IMR-90 (cell line): ENCODE measurements at regions not wholly inside any gene's neighbourhood (a gene's known extent, or its start where the extent isn't known, plus 50 kb on each side); places are given as distances from the start of the nearest gene placed in this dataset.

Source experiments
- ATAC-seq: fragments of 200-7000 bp; cut with Tn5 transposase; 2 replicates; pipeline ENCODE4 v1.9.1; 2020; ENCODE audit warnings: low read depth, mild to moderate bottlenecking, moderate library complexity
- BruUV-seq: library from RNA; stranded (reverse); fragments of 400-500 nt; replicated peaks from 2 replicates; lab custom pipeline; 2021; lab: Mats Ljungman, UMichigan
- CTCF ChIA-PET: fragments of 300-600 bp; formaldehyde crosslinking; extraction: SDS; loops from one replicate; lab custom pipeline; 2021; ENCODE audit warnings: antibody characterized with exemption; lab: Yijun Ruan, JAX
- POLR2A ChIA-PET: fragments of 300-600 bp; sonication (Branson Sonifier 250); formaldehyde crosslinking; loops from one replicate; lab custom pipeline; 2022; ENCODE audit warnings: antibody characterized with exemption; ENCODE audit not compliant: unreplicated experiment; lab: Charles Lee
- DNase-seq: peaks from one replicate; pipeline ENCODE4 v3.0.0; 2013
- H2AFZ ChIP-seq: replicated peaks from 2 replicates; pipeline ENCODE3; 2013; ENCODE audit warnings: low read length, mild to moderate bottlenecking; ENCODE audit not compliant: poor library complexity
- H2AK5ac ChIP-seq: 2 replicates; pipeline ENCODE4 v1.6.1; 2013; ENCODE audit warnings: low read depth, low read length, inconsistent platforms
- H2AK9ac ChIP-seq: replicated peaks from 2 replicates; pipeline ENCODE3; 2013; ENCODE audit warnings: mild to moderate bottlenecking, low read depth, low read length, moderate library complexity; ENCODE audit not compliant: poor library complexity
- H2BK120ac ChIP-seq: 2 replicates; pipeline ENCODE4 v1.6.1; 2013; ENCODE audit warnings: low read depth, low read length, inconsistent platforms
- H2BK15ac ChIP-seq: 3 replicates; pipeline ENCODE4 v1.6.1; 2013; ENCODE audit warnings: low read depth, low read length, inconsistent platforms
- H2BK20ac ChIP-seq: 2 replicates; pipeline ENCODE4 v1.6.1; 2013; ENCODE audit warnings: low read depth, mild to moderate bottlenecking, inconsistent platforms, low read length, moderate library complexity
- H2BK5ac ChIP-seq: 2 replicates; pipeline ENCODE4 v1.6.1; 2013; ENCODE audit warnings: mild to moderate bottlenecking, low read depth, low read length, inconsistent platforms; ENCODE audit not compliant: poor library complexity, severe bottlenecking
- H3K14ac ChIP-seq: replicated peaks from 2 replicates; pipeline ENCODE4 v1.6.1; 2013; ENCODE audit warnings: low read depth, low read length, inconsistent platforms
- H3K18ac ChIP-seq: 2 replicates; pipeline ENCODE4 v1.6.1; 2013; ENCODE audit warnings: low read depth, low read length, control low read depth
- H3K23ac ChIP-seq: 2 replicates; pipeline ENCODE4 v1.6.1; 2013; ENCODE audit warnings: low read depth, low read length, inconsistent platforms
- H3K27ac ChIP-seq: 2 replicates; pipeline ENCODE4 v1.5.1; 2013; ENCODE audit warnings: mild to moderate bottlenecking, control low read depth, low read length; ENCODE audit not compliant: insufficient read depth
- H3K27me3 ChIP-seq: 2 replicates; pipeline ENCODE4 v1.6.1; 2013; ENCODE audit warnings: low read length; ENCODE audit not compliant: control insufficient read depth, insufficient read depth
- H3K36me3 ChIP-seq: 2 replicates; pipeline ENCODE4 v1.6.1; 2013; ENCODE audit warnings: low read length, mixed read lengths; ENCODE audit not compliant: control insufficient read depth, insufficient read depth
- H3K4ac ChIP-seq: 2 replicates; pipeline ENCODE4 v1.6.1; 2013; ENCODE audit warnings: low read depth, low read length, inconsistent platforms
- H3K4me1 ChIP-seq: 2 replicates; pipeline ENCODE4 v1.6.1; 2013; ENCODE audit warnings: low read length, mixed read lengths; ENCODE audit not compliant: control insufficient read depth, insufficient read depth
- H3K4me2 ChIP-seq: 2 replicates; pipeline ENCODE4 v1.6.1; 2013; ENCODE audit warnings: low read depth, mild to moderate bottlenecking, control low read depth, low read length, moderate library complexity
- H3K4me3 ChIP-seq: 2 replicates; pipeline ENCODE4 v1.5.1; 2013; ENCODE audit warnings: low read depth, mild to moderate bottlenecking, control low read depth, low read length, moderate library complexity; ENCODE audit not compliant: insufficient read depth
- H3K56ac ChIP-seq: 2 replicates; pipeline ENCODE4 v1.6.1; 2013; ENCODE audit warnings: low read length, inconsistent platforms; ENCODE audit not compliant: insufficient read depth; ENCODE audit errors: extremely low read depth
- H3K79me1 ChIP-seq, 2 experiments: 2 replicates each; pipeline ENCODE4 v1.6.1; 2013; ENCODE audit warnings: low read length in 2 of 2, inconsistent platforms in 1 of 2, low read depth in 1 of 2
- H3K9ac ChIP-seq: 2 replicates; pipeline ENCODE4 v1.6.1; 2013; ENCODE audit warnings: low read depth, low read length, control low read depth
- H3K9me1 ChIP-seq: 2 replicates; pipeline ENCODE4 v1.6.1; 2013; ENCODE audit warnings: low read length, inconsistent platforms; ENCODE audit not compliant: insufficient read depth
- H3K9me3 ChIP-seq: 2 replicates; pipeline ENCODE4 v1.6.1; 2013; ENCODE audit warnings: low read length; ENCODE audit not compliant: control insufficient read depth, insufficient read depth
- H4K20me1 ChIP-seq: 2 replicates; pipeline ENCODE4 v1.6.1; 2013; ENCODE audit warnings: low read length, inconsistent platforms; ENCODE audit not compliant: insufficient read depth
- H4K5ac ChIP-seq: 2 replicates; pipeline ENCODE4 v1.6.1; 2013; ENCODE audit warnings: mild to moderate bottlenecking, low read depth, low read length, control low read depth
- H4K8ac ChIP-seq, 2 experiments: 2 replicates each; pipeline ENCODE4 v1.6.1; 2013; ENCODE audit warnings: low read depth in 2 of 2, low read length in 2 of 2, control low read depth in 1 of 2, inconsistent platforms in 1 of 2
- H4K91ac ChIP-seq: 2 replicates; pipeline ENCODE4 v1.6.1; 2013; ENCODE audit warnings: low read depth, low read length, inconsistent platforms; ENCODE audit not compliant: insufficient read depth
- BHLHE40 ChIP-seq: fragments of 150-350 bp; IDR thresholded peaks from 2 replicates; pipeline ENCODE4 v1.6.1; 2016; ENCODE audit warnings: mild to moderate bottlenecking, low read depth, low read length
- CEBPB ChIP-seq: IDR thresholded peaks from 2 replicates; pipeline ENCODE4 v1.6.1; 2012; ENCODE audit warnings: low read depth, low read length, improper control_type of control experiment
- CHD1 ChIP-seq: IDR thresholded peaks from 2 replicates; pipeline ENCODE4 v1.6.1; 2012; ENCODE audit warnings: low read depth, low read length, improper control_type of control experiment
- CTCF ChIP-seq: conservative IDR thresholded peaks from 2 replicates; pipeline ENCODE4 v1.5.1; 2012; ENCODE audit warnings: mild to moderate bottlenecking, low read depth, low read length, improper control_type of control experiment
- ELK1 ChIP-seq: fragments of 150-350 bp; IDR thresholded peaks from 2 replicates; pipeline ENCODE4 v1.6.1; 2016; ENCODE audit warnings: low read depth, mild to moderate bottlenecking, low read length, moderate library complexity, borderline replicate concordance
- FOS ChIP-seq: fragments of 150-350 bp; IDR thresholded peaks from 2 replicates; pipeline ENCODE4 v1.6.1; 2016; ENCODE audit warnings: low read depth, low read length
- MAFK ChIP-seq: IDR thresholded peaks from 2 replicates; pipeline ENCODE4 v1.6.1; 2012; ENCODE audit warnings: low read depth, low read length, improper control_type of control experiment
- MXI1 ChIP-seq: IDR thresholded peaks from 2 replicates; pipeline ENCODE4 v1.6.1; 2012; ENCODE audit warnings: low read depth, mild to moderate bottlenecking, low read length, moderate library complexity, borderline replicate concordance
- NFE2L2 ChIP-seq: fragments of 150-350 bp; IDR thresholded peaks from 2 replicates; pipeline ENCODE4 v1.6.1; 2016; ENCODE audit warnings: low read depth, mild to moderate bottlenecking, low read length
- POLR2A ChIP-seq: IDR thresholded peaks from 2 replicates; pipeline ENCODE4 v1.6.1; 2012; ENCODE audit warnings: mild to moderate bottlenecking, low read depth, low read length
- RAD21 ChIP-seq: IDR thresholded peaks from 2 replicates; pipeline ENCODE4 v1.6.1; 2012; ENCODE audit warnings: low read length, improper control_type of control experiment
- RCOR1 ChIP-seq: IDR thresholded peaks from 2 replicates; pipeline ENCODE4 v1.6.1; 2012; ENCODE audit warnings: mild to moderate bottlenecking, low read length, improper control_type of control experiment; ENCODE audit not compliant: insufficient replicate concordance
- RFX5 ChIP-seq: IDR thresholded peaks from 2 replicates; pipeline ENCODE4 v1.8.0; 2012; ENCODE audit warnings: low read depth, mild to moderate bottlenecking, low read length, moderate library complexity
- SMC3 ChIP-seq: fragments of 150-350 bp; IDR thresholded peaks from 2 replicates; pipeline ENCODE4 v1.6.1; 2016; ENCODE audit warnings: low read depth, mild to moderate bottlenecking, antibody characterized with exemption, low read length, moderate library complexity
- USF2 ChIP-seq: fragments of 150-350 bp; IDR thresholded peaks from 2 replicates; pipeline ENCODE4 v1.6.1; 2017; ENCODE audit warnings: mild to moderate bottlenecking, antibody characterized with exemption, low read length, low read depth
- WGBS, 2 experiments: methylation state at CpG; one replicate each; pipeline versions ENCODE4 v1.1.5 to v1.1.7; 2013; ENCODE audit warnings: missing lambda C conversion rate in 2 of 2; ENCODE audit not compliant: insufficient read length in 1 of 2; ENCODE audit errors: extremely low coverage in 2 of 2; 5-methylcytosine and 5-hydroxymethylcytosine counted together
- dilution Hi-C: fragments of 300-500 bp; cut with HindIII; formaldehyde crosslinking; loops from one replicate; pipeline ENCODE4 v1.14.3; 2018; ENCODE audit warnings: low sequenced_read_pairs; ENCODE audit not compliant: unreplicated experiment
- in situ Hi-C: fragments of 300-500 bp; cut with MboI; formaldehyde crosslinking; loops from 3 replicates; pipeline ENCODE4 v1.14.3; 2019; ENCODE audit warnings: low sequenced_read_pairs, inconsistent platforms, mixed read lengths
- intact Hi-C: fragments of 100-400 bp; cut with micrococcal nuclease; formaldehyde crosslinking; loops from 2 replicates; pipeline ENCODE4 v1.10.0; 2022

- DNase-seq, result no peak
- dilution Hi-C loops, result no loop called here
- no peak overlapping the region for H3K4ac ChIP-seq
- H4K5ac ChIP-seq, result no peak overlapping the region
- WGBS, 2 experiments, result 17% methylated on average over 2 of the region's 4 CpGs; no CpG with 5 or more reads in 1 of the 2 experiments
- no peak overlapping the region for H2AFZ ChIP-seq
- H3K9ac ChIP-seq, result no peak overlapping the region
- in situ Hi-C loops, result no loop called here
- peaks cover 41% of the 10 kb centered on the region; the same call in 1 of the 2 replicates for H3K27me3 ChIP-seq
- no peak for ATAC-seq
- POLR2A ChIA-PET, result no interaction called here
- no peak overlapping the region for H4K8ac ChIP-seq
- H4K20me1 ChIP-seq, result no peaks in the 10 kb centered on the region
- H2BK15ac ChIP-seq, result no peak overlapping the region
- no peaks in the 10 kb centered on the region for H3K4me1 ChIP-seq
- no peaks in the 10 kb centered on the region for H3K36me3 ChIP-seq
- H3K56ac ChIP-seq, result no peak overlapping the region
- no peak overlapping the region for H3K18ac ChIP-seq
- TF ChIP-seq RAD21, result no peak
- no peak for TF ChIP-seq CEBPB
- no peak for TF ChIP-seq CTCF
- no peak for TF ChIP-seq BHLHE40
- no peak for TF ChIP-seq MXI1
- TF ChIP-seq NFE2L2, result no peak
- TF ChIP-seq RFX5, result no peak
- TF ChIP-seq MAFK, result no peak
- TF ChIP-seq FOS, result no peak
- TF ChIP-seq CHD1, result no peak
- TF ChIP-seq RCOR1, result no peak
- no peak for TF ChIP-seq ELK1
- no peak for TF ChIP-seq USF2
- no peak for TF ChIP-seq SMC3
- TF ChIP-seq POLR2A, result no peak
- CTCF ChIA-PET, result no interaction called here
- H3K27ac ChIP-seq, result no peak overlapping the region
- H3K9me1 ChIP-seq, result no peaks in the 10 kb centered on the region
- H3K4me2 ChIP-seq, result no peak overlapping the region
- H3K14ac ChIP-seq, result no peak overlapping the region
- no peak overlapping the region for H3K4me3 ChIP-seq
- no peak overlapping the region for H3K23ac ChIP-seq
- H4K91ac ChIP-seq, result no peak overlapping the region
- H2AK9ac ChIP-seq, result no peak overlapping the region
- H2BK5ac ChIP-seq, result no peak overlapping the region
- no peaks in the 10 kb centered on the region for H3K9me3 ChIP-seq
- no TSS peak for BruUV-seq
- intact Hi-C loops, result no loop called here
- no peak overlapping the region for H2BK20ac ChIP-seq
- H2BK120ac ChIP-seq, result no peak overlapping the region
- H2AK5ac ChIP-seq, result no peak overlapping the region
- H3K79me1 ChIP-seq, result no peaks in the 10 kb centered on the region
Measured at GRCh38 chr17:79214459-79214858, 139.8 kb downstream of the ENGASE start.
